Stimulated activated CD4-positive, alpha-beta T cell treated with anti-CD3 and anti-CD28 coated beads, Interleukin-12 subunit alpha, Interleukin-12 subunit beta, amount 100 ng/mL, for 48 hours (primary cell): ENCODE measurements at regions not wholly inside any gene's neighbourhood (a gene's known extent, or its start where the extent isn't known, plus 50 kb on each side); places are given as distances from the start of the nearest gene placed in this dataset.

Experiments
- DNase-seq, 3 donors: peaks; one replicate each; pipeline ENCODE4 v3.0.0-alpha.2; 2020; ENCODE audit warnings: low read depth in 2 of 3, low spot score in 1 of 3

GRCh38 chr12:115158816-115159215 lies 474.8 kb upstream of the TBX3 start:
- DNase-seq = no peak

DNA sequence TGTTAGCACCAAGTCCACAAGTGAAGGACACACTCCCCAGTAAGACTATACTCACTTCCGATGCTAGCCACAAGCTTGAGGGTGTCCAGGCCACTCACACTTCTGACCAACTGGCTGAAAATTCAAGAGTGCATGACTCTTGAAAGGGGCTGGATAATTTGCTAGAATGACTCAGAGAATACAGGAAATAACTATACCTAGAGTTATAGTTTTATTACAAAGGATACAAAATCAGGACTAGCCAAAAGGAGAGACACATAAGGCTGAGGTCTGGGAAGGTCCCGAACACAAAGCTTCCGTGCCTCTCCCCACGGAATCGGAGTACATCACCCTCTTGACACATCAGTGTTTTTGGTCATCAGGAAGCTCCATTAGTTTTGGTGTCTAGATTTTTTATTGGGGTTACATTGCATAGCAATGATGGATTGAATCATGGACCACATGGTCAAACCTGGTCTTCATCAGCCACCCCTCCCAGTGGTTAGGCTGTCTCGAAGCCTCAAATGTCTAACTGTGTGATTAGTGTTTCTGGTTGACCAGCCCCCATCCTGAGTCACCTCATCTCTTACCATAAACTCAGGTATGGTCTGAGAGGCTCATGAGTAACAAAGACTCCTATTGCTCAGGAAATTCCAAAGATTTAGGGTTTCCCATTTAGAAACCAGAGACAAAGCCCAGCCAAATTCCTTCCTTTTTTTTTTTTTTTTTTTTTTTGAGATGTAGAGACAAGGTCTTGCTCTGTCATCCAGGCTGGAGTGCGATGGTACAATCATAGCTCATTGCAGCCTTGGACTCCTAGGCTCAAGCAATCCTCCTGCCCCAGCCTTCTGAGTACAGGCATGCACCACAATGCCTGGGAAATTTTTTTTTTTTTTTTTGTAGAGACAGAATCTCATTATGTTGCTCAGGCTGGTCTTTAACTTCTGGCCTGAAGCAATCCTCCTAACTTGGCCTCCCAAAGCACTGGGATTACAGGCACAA lies 472.0 kb upstream of the TBX3 start:
- no peak for DNase-seq

DNA sequence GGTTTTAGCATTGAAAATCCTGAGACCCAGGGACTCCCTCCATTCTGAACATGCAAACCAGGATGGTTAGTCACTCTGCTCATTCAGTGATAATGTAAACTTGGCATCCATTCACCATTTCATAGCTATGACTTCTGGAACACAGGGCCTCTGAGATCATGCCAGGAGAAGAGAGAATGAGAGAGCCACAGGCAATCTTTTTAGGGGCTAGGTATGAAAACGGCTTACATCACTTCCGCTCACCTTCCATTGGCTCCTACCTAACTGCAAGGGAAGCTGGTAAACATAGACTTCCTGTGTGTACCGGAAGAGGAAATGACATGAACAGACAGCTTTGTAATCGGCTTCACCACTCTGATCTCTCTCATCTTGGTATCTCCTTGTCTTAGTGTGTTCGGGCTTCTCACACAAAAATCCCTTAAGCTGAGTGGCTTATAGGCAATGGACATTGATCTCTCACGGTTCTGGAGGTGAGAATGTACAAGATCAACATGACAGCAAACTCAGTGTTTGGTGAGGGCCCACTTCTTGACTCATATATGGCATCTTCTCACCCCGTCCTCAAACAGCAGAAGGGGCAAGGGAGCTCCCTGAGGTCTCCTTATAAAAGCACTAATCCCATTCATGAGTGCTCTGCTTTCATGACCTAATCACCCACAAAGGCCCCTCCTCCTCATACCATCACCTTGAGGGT lies 465.9 kb upstream of the TBX3 start:
- DNase-seq = no peak

DNA sequence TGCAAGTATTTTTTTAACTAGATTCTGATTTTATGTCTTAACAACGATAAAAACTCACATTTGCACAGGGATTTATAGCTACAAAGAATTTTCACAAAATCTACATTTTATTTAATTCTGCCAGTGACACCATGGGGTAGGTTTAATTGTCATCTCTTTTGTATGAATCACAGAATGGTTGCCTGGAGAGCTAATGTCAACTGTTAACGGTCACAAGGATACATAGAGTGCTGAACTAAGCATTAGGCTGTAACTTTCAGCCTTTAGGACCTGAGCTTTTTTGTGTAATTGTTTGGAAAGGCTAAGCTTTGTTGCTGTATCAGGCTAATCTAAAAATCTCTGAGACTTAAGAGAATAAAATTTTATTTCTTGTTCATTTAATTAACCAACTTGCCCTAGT lies 465.3 kb upstream of the TBX3 start:
- no peak for DNase-seq

GRCh38 chr12:115147916-115148315 lies 463.9 kb upstream of the TBX3 start:
- DNase-seq = no peak

DNA sequence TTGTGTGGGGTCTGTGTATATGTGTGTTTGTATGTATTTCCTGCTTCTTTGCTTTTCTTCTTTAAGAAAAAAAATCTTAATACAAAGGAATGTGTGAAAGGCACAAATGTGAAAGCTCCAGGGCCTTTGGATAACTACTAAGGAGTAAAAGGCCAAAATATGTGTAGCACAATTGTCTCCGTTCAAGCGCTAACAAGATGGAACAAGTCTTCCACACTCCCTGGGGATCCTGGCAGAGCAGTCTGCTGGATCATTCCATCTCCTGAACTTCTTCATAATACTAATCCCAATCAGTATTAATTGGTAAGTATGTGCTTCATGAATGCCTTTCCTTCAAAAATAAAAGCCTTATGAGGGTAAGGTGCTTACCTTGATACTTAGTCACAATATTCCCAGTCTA lies 462.5 kb upstream of the TBX3 start:
- no peak for DNase-seq

DNA sequence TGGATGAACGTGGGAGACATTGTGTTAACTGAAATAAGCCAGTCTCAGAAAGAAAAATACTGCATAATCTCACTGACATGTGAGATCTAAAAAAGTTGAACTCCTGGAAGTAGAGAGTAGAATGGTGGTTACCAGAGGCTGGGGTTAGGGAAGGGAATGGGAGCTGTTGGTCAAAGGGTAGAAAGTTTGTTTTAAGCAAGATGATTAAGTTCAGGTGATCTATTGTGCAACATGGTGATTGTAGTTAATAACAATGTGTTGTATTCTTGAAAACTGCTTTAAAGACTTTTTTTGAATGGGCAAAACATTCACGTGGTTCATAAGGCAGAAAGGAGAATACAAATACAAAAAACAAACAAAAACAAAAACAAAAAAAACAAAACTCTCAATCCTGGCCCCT lies 460.4 kb upstream of the TBX3 start:
- DNase-seq = no peak

DNA sequence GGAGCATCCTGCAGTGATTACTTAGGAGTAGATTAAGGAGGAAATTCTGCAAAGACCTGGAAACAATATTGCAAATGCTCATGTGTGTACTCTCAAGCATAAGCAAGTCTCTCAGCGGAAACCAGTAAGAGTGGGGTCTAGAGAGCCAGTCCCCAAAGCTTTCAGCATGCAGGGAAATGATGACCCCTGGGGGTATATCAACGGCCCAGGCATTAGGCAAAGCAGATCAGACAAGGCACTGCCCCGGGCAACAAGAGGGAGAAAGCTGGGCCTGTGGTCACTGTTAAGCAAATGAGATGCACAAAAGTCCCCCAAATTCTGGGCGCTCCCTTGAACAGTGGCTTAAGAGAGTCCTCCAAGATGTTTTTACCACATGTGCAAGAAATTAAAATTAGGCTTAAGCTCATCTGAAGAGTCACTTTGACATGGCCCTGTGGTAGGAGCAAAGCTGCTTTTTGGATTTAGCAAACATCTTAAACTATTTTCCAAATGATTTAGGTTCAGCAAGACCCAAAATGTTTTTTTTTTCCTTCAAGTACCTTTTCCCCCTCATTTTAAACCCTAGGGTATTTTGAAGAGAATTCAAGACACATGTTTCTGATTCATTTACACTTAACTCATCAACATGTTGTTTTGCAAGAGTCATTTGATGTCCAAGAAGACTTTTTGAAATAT lies 457.1 kb upstream of the TBX3 start:
- DNase-seq = no peak

- DNase-seq = no peak
Observed at GRCh38 chr12:115137812-115138521, 454.0 kb upstream of the TBX3 start.

DNA sequence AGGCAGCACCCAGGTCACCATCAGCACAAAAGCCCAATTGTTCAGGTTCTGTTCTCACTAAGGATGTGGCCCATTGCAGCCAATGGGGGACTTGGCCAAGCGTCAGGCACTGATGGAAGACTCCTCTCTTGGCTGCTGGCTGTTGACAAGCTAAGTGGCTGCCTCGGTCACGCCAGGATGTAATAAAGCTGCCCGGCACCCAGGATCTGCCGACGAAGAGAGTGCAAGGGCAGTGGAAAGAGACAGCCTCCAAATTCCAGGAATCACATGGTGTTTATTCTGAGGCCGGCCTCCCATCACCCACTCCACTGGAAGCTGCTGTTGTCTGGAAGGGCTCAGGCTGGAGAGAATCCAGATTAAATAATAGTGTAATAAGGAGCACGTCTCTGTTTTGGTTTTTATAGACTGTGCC lies 451.8 kb upstream of the TBX3 start:
- no peak for DNase-seq

- no peak for DNase-seq
Observed at GRCh38 chr12:115134298-115134697, 450.3 kb upstream of the TBX3 start.

GRCh38 chr12:115132905-115133304 lies 448.9 kb upstream of the TBX3 start:
- no peak for DNase-seq

- DNase-seq = no peak
Observed at GRCh38 chr12:115132145-115132544, 448.2 kb upstream of the TBX3 start.

DNA sequence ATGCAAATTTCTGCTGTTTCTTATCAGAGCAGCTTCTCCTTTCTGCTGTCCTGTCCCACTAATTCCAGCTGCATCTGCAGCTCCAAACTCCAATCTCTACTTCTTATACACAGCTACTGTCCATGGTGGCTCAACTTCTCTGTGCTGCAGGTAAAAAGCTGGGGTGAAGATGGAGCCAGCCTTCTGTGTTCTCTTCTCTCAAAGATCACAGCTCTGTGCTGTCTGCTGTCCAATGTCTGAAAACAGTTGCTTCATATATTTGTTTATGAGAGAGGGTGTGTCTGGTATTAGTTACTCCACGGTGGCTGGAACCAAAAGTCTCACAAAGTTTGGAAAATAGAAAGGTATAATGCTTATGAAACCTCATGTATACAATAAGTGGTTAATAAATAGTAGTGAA lies 445.8 kb upstream of the TBX3 start:
- DNase-seq = no peak

- no peak for DNase-seq
Observed at GRCh38 chr12:115121053-115121452, 437.1 kb upstream of the TBX3 start.

GRCh38 chr12:115118177-115118724 lies 434.3 kb upstream of the TBX3 start:
- no peak for DNase-seq

DNA sequence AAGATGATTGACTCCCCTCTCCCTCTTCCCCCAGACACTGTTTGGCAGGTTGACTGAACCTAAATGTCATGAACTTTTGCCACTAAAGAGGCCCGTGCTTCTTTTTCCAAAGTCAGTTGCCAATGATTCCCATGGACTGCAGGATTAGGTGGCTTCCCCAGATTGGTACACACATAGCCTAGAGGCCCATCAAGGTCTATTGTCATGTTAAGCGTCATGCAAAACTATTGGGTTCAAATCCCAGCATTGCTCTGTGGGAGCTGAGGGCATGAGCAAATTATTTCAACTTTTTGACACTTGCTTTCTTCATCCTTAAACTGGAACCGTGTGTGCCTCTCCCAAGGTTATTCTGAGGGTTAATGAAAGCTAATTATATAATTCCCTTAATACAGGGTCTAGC lies 430.2 kb upstream of the TBX3 start:
- no peak for DNase-seq

GRCh38 chr12:115109863-115110262 lies 425.9 kb upstream of the TBX3 start:
- DNase-seq = no peak

DNA sequence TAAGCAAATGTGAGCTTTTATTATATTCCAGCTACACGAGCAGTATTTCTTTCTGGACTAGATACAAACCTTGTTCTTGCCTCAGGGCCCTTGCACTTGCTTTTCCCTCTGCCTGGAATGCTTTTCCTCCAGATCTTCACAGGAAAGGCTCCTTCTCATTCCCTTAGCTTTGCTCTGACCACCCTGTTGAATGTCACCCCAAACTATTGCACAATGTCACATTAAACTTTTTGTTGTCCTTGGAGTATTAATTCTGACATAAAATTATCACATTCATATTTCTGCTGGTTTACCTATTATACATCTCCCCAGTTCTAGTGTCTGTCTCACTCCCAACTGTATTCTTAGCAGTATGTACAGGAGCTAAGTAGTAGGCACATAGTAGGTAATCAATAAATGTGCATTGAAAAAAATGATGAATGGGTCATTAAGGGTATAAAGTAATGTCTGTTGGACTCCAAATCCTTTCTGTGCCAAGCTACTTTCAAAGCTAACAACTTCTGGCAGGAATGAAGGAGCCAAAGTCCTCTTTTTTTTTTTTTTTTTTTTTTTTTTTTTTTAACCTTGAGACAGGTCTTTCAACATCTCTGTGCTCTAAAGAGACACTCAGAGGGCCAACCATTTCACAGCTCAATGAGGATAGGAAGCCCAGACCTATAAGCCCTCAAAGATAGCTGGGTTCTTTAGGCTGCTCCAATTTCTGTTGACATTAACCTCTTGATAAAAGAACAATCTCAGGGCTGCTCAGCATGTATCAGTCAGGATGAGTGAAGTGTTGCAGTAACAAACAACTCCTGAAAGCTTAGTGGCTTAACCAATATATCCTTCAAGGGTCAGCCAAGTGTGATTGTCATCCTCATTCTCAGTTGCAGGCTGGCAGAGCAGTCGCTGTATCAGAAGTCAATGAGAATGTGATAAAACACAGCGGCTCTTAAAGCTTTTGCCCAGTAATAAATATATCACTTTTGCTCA lies 424.4 kb upstream of the TBX3 start:
- no peak for DNase-seq
